Panc1 (cell line): ENCODE measurements at regions not wholly inside any gene's neighbourhood (a gene's known extent, or its start where the extent isn't known, plus 50 kb on each side); places are given as distances from the start of the nearest gene placed in this dataset.

Experiments
- POLR2AphosphoS5 ChIP-seq: IDR thresholded peaks from 2 replicates; pipeline ENCODE4 v1.6.1; 2012; ENCODE audit warnings: mild to moderate bottlenecking, low read depth, low read length, moderate library complexity
- TCF7L2 ChIP-seq: IDR thresholded peaks from 2 replicates; pipeline ENCODE4 v1.6.1; 2011; ENCODE audit warnings: mild to moderate bottlenecking, low read depth, low read length, inconsistent platforms
- TF ChIP-seq, protein P1 (sequence below): fragments of 450-650 bp; IDR thresholded peaks from 2 replicates; pipeline ENCODE4 v1.5.1; 2017; ENCODE audit warnings: mild to moderate bottlenecking

DNA sequence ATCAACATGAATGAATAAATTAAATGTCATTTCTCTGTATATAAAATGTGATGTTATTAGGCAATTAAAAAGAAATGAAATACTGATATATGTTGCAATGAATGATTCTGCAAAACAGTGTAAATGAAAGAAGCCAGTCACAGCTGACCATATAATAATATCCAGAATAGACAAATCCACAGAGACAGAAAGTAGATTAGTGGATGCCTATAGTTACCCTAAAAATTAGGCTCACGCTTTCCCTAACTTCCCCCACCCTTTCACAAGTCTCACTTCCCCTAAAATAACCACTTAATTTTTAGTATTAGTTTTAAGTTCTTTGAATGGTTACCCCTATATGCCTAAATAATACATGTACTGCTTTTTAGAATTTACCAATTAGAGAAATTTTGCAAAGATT is 348.9 kb upstream of the FAR2 start:
- TF ChIP-seq TCF7L2 = no peak
- TF ChIP-seq, protein P1, sequence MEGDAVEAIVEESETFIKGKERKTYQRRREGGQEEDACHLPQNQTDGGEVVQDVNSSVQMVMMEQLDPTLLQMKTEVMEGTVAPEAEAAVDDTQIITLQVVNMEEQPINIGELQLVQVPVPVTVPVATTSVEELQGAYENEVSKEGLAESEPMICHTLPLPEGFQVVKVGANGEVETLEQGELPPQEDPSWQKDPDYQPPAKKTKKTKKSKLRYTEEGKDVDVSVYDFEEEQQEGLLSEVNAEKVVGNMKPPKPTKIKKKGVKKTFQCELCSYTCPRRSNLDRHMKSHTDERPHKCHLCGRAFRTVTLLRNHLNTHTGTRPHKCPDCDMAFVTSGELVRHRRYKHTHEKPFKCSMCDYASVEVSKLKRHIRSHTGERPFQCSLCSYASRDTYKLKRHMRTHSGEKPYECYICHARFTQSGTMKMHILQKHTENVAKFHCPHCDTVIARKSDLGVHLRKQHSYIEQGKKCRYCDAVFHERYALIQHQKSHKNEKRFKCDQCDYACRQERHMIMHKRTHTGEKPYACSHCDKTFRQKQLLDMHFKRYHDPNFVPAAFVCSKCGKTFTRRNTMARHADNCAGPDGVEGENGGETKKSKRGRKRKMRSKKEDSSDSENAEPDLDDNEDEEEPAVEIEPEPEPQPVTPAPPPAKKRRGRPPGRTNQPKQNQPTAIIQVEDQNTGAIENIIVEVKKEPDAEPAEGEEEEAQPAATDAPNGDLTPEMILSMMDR = no peak
- TF ChIP-seq POLR2AphosphoS5 = no peak
